ENCODE measurements at regions not wholly inside any gene's neighbourhood (a gene's known extent, or its start where the extent isn't known, plus 50 kb on each side); places are given as distances from the start of the nearest gene placed in this dataset.

DNA sequence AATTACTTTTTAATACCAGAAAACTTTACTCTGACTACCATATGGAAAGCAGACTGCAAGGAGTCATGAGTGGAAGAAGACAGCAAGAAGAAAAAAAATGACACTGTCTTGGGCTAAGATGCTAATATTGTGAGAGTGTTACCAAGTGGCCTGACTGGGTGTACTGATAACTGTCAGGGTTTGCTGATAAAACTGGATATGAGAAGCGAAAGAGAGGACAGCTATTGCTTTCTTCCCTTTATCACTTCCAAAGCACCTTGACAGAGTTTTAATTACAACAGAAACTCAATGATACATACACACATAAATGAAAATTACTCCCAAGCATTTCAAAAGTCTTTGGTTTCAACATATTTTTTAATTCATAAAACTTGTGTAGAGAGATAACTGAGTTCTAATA is 368.5 kb downstream of the ZEB2 start:
- Histone ChIP-seq H3K27ac (no peak overlapping the region), H3K4me3 (no peak overlapping the region), H3K9me3 (no peaks in the 10 kb centered on the region), H3K36me3 (no peaks in the 10 kb centered on the region), H3K4me1 (peaks cover 0 to 17% (median 9%) of the 10 kb centered on the region in 6 donors), H3K27me3 (replicated peaks in 1 of 7) (no peaks in the 10 kb centered on the region)
- 85 to 97% (median 88%) methylated on average over 1 of the region's 1 CpG for WGBS, 5 donors
- TF ChIP-seq POLR2AphosphoS5 (IDR thresholded peaks at IDR 0.05) (no peak), POLR2A (IDR thresholded peaks at IDR 0.05) (no peak)
- TF ChIP-seq, protein P1, sequence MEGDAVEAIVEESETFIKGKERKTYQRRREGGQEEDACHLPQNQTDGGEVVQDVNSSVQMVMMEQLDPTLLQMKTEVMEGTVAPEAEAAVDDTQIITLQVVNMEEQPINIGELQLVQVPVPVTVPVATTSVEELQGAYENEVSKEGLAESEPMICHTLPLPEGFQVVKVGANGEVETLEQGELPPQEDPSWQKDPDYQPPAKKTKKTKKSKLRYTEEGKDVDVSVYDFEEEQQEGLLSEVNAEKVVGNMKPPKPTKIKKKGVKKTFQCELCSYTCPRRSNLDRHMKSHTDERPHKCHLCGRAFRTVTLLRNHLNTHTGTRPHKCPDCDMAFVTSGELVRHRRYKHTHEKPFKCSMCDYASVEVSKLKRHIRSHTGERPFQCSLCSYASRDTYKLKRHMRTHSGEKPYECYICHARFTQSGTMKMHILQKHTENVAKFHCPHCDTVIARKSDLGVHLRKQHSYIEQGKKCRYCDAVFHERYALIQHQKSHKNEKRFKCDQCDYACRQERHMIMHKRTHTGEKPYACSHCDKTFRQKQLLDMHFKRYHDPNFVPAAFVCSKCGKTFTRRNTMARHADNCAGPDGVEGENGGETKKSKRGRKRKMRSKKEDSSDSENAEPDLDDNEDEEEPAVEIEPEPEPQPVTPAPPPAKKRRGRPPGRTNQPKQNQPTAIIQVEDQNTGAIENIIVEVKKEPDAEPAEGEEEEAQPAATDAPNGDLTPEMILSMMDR (IDR thresholded peaks at IDR 0.05 in 8 of 11, conservative IDR thresholded peaks at IDR 0.05 in 3 of 11) = no peak
- intact Hi-C loops (cut with DNase I; ENCODE audit: low total_unique reads) = no loop called here
- no peak for DNase-seq

DNA sequence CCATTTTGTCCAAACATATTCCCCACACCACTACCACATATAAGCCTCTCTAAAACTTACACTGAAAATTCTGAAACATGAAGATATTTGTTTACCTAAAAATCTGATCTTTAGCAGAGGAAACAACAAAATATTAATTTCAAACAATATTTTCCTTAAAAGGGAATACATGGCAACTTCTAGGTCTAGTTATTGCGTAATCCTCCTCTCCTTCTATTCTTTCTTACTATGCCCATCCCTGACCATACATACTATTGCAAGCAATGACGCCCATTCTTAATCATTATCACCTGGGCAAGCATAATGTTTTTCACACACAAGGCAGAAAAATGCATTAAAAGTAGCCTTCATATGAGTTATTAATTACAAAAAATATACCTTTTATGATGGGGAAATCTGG is 372.6 kb downstream of the ZEB2 start:
- intact Hi-C loops (cut with DNase I; ENCODE audit: low total_unique reads) = no loop called here
- WGBS, 5 donors = 76 to 98% (median 97%) methylated on average over 2 of the region's 2 CpGs
- Histone ChIP-seq H3K36me3 (no peaks in the 10 kb centered on the region), H3K4me1 (peaks cover 0 to 23% (median 10%) of the 10 kb centered on the region in 6 donors), H3K27ac (no peak overlapping the region), H3K9me3 (no peaks in the 10 kb centered on the region), H3K4me3 (no peak overlapping the region), H3K27me3 (replicated peaks in 1 of 7) (no peaks in the 10 kb centered on the region)
- DNase-seq = no peak
- TF ChIP-seq POLR2A (IDR thresholded peaks at IDR 0.05) (no peak), POLR2AphosphoS5 (IDR thresholded peaks at IDR 0.05) (no peak)
- TF ChIP-seq, protein P1 (IDR thresholded peaks at IDR 0.05 in 8 of 11, conservative IDR thresholded peaks at IDR 0.05 in 3 of 11) = no peak

DNA sequence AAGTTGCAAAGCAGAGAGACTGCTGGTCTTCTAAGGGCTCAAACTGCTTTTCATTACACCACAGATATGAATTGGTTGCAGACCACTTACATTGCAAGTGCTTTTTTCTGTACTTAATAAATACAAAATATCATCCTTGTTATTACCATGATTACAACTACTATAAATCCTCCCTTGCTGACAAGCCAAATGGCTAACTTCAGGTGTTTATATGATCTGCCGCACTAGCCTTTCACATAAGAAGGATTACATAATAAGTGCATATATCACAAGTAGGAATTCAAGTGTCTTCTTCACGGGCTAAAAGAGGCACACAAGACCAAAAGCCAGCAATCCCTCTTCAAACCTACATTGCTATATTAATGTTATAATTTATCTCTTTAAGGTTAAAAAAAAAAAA is 373.0 kb downstream of the ZEB2 start:
- Histone ChIP-seq H3K4me1 (peaks cover 0 to 18% (median 10%) of the 10 kb centered on the region in 6 donors), H3K4me3 (no peak overlapping the region), H3K27ac (peak overlapping the region in 2 of 8 donors; percentile 12 to 24), H3K36me3 (peaks cover 0 to 3% (median 0%) of the 10 kb centered on the region in 6 donors), H3K9me3 (no peaks in the 10 kb centered on the region), H3K27me3 (replicated peaks in 1 of 7) (no peaks in the 10 kb centered on the region)
- TF ChIP-seq POLR2A (IDR thresholded peaks at IDR 0.05) = no peak
- no peak for TF ChIP-seq POLR2AphosphoS5 (IDR thresholded peaks at IDR 0.05)
- TF ChIP-seq, protein P1 (IDR thresholded peaks at IDR 0.05 in 8 of 11, conservative IDR thresholded peaks at IDR 0.05 in 3 of 11) = no peak
- intact Hi-C loops (cut with DNase I; ENCODE audit: low total_unique reads) = no loop called here
- 95 to 99% (median 97%) methylated on average over 2 of the region's 2 CpGs for WGBS, 5 donors
- DNase-seq = no peak

DNA sequence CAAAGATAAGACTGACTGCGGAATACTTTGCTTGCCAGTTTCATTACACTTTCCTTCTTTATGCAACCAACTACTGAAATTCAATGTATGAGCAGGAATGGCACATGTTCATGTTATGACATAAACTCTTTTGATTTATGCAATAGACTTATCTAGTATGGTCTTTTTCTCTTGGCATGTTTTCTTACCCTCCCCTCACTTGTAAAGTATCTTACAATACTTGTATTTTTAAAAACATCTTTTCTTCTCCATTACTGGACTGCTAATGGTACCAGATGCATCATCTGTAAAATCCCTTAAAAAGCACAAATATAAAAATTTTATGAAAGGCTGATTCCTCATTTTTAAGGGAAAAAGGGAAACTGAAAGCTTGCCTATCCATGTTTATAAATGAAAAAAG is 373.8 kb downstream of the ZEB2 start:
- H3K9me3 ChIP-seq = no peaks in the 10 kb centered on the region
- TF ChIP-seq POLR2A (IDR thresholded peaks at IDR 0.05) (no peak), POLR2AphosphoS5 (IDR thresholded peaks at IDR 0.05) (no peak)
- TF ChIP-seq, protein P1 (IDR thresholded peaks at IDR 0.05 in 8 of 11, conservative IDR thresholded peaks at IDR 0.05 in 3 of 11) = no peak
- H3K27me3 ChIP-seq (replicated peaks in 1 of 7) = no peaks in the 10 kb centered on the region
- H3K4me3 ChIP-seq = peak overlapping the region in 1 of 8 donors; percentile 0
- H3K36me3 ChIP-seq = peaks cover 0 to 6% (median 0%) of the 10 kb centered on the region in 6 donors
- DNase-seq = no peak
- peaks cover 0 to 21% (median 10%) of the 10 kb centered on the region in 6 donors for H3K4me1 ChIP-seq
- 44 to 89% (median 65%) methylated on average over 1 of the region's 1 CpG for WGBS, 5 donors
- peak overlapping the region in 4 of 8 donors; percentile 12 to 31 (median 18) for H3K27ac ChIP-seq
- intact Hi-C loops (cut with DNase I; ENCODE audit: low total_unique reads) = no loop called here

Data from spleen (tissue), 11 donors.